ENCODE measurements at regions not wholly inside any gene's neighbourhood (a gene's known extent, or its start where the extent isn't known, plus 50 kb on each side); places are given as distances from the start of the nearest gene placed in this dataset.

GRCh38 chr1:30523055-30524020 lies 200.0 kb downstream of the MATN1 start:
- no peak overlapping the region for H3K27ac ChIP-seq
- no peaks in the 10 kb centered on the region for H3K4me1 ChIP-seq
- peak in 1 of 2 donors; percentile 53 for DNase-seq (ENCODE audit: low spot score in 2 of 2)
- TF ChIP-seq, protein P1, sequence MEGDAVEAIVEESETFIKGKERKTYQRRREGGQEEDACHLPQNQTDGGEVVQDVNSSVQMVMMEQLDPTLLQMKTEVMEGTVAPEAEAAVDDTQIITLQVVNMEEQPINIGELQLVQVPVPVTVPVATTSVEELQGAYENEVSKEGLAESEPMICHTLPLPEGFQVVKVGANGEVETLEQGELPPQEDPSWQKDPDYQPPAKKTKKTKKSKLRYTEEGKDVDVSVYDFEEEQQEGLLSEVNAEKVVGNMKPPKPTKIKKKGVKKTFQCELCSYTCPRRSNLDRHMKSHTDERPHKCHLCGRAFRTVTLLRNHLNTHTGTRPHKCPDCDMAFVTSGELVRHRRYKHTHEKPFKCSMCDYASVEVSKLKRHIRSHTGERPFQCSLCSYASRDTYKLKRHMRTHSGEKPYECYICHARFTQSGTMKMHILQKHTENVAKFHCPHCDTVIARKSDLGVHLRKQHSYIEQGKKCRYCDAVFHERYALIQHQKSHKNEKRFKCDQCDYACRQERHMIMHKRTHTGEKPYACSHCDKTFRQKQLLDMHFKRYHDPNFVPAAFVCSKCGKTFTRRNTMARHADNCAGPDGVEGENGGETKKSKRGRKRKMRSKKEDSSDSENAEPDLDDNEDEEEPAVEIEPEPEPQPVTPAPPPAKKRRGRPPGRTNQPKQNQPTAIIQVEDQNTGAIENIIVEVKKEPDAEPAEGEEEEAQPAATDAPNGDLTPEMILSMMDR (IDR thresholded peaks at IDR 0.05): no peak
- H3K27me3 ChIP-seq: no peaks in the 10 kb centered on the region
- intact Hi-C loops (cut with DNase I): no loop called here
- no peaks in the 10 kb centered on the region for H3K9me3 ChIP-seq
- no peaks in the 10 kb centered on the region for H3K36me3 ChIP-seq
- no peak overlapping the region for H3K4me3 ChIP-seq

- TF ChIP-seq, protein P1 (IDR thresholded peaks at IDR 0.05): no peak
- no peaks in the 10 kb centered on the region for H3K4me1 ChIP-seq
- DNase-seq (ENCODE audit: low spot score in 2 of 2): peak in 1 of 2 donors; percentile 80
- H3K9me3 ChIP-seq: no peaks in the 10 kb centered on the region
- intact Hi-C loops (cut with DNase I): no loop called here
- no peak overlapping the region for H3K27ac ChIP-seq
- no peaks in the 10 kb centered on the region for H3K36me3 ChIP-seq
- no peaks in the 10 kb centered on the region for H3K27me3 ChIP-seq
- no peak overlapping the region for H3K4me3 ChIP-seq
Measured at GRCh38 chr1:30522031-30523004, 201.1 kb downstream of the MATN1 start.

- TF ChIP-seq, protein P1 (IDR thresholded peaks at IDR 0.05): no peak
- DNase-seq (ENCODE audit: low spot score in 2 of 2): peak in 1 of 2 donors; percentile 41
- intact Hi-C loops (cut with DNase I): no loop called here
- H3K27ac ChIP-seq: no peak overlapping the region
- no peaks in the 10 kb centered on the region for H3K4me1 ChIP-seq
- no peaks in the 10 kb centered on the region for H3K36me3 ChIP-seq
- H3K4me3 ChIP-seq: no peak overlapping the region
- no peaks in the 10 kb centered on the region for H3K27me3 ChIP-seq
- H3K9me3 ChIP-seq: no peaks in the 10 kb centered on the region
Measured at GRCh38 chr1:30521261-30521865, 202.0 kb downstream of the MATN1 start.

GRCh38 chr1:30520476-30520875 lies 202.9 kb downstream of the MATN1 start:
- no peaks in the 10 kb centered on the region for H3K4me1 ChIP-seq
- no peak for DNase-seq (ENCODE audit: low spot score in 2 of 2)
- TF ChIP-seq, protein P1 (IDR thresholded peaks at IDR 0.05): no peak
- no peak overlapping the region for H3K4me3 ChIP-seq
- no peak overlapping the region for H3K27ac ChIP-seq
- no peaks in the 10 kb centered on the region for H3K9me3 ChIP-seq
- no peaks in the 10 kb centered on the region for H3K27me3 ChIP-seq
- intact Hi-C loops (cut with DNase I): no loop called here
- H3K36me3 ChIP-seq: no peaks in the 10 kb centered on the region

- intact Hi-C loops (cut with DNase I): no loop called here
- H3K27me3 ChIP-seq: no peaks in the 10 kb centered on the region
- H3K4me3 ChIP-seq: no peak overlapping the region
- H3K36me3 ChIP-seq: no peaks in the 10 kb centered on the region
- TF ChIP-seq, protein P1 (IDR thresholded peaks at IDR 0.05): no peak
- no peak overlapping the region for H3K27ac ChIP-seq
- H3K9me3 ChIP-seq: no peaks in the 10 kb centered on the region
- no peak for DNase-seq (ENCODE audit: low spot score in 2 of 2)
- no peaks in the 10 kb centered on the region for H3K4me1 ChIP-seq
Measured at GRCh38 chr1:30519201-30519763, 204.1 kb downstream of the MATN1 start.
